PFSK-1 (cell line): ENCODE measurements at regions not wholly inside any gene's neighbourhood (a gene's known extent, or its start where the extent isn't known, plus 50 kb on each side); places are given as distances from the start of the nearest gene placed in this dataset.

Experiments
- POLR2AphosphoS5 ChIP-seq: IDR thresholded peaks from 2 replicates; pipeline ENCODE4 v1.6.1; 2012; ENCODE audit warnings: low read depth, mild to moderate bottlenecking, control low read depth, low read length, moderate library complexity
- SIN3A ChIP-seq: IDR thresholded peaks from 2 replicates; pipeline ENCODE4 v1.6.1; 2012; ENCODE audit warnings: mild to moderate bottlenecking, low read length, moderate library complexity, borderline replicate concordance; ENCODE audit not compliant: insufficient read depth
- TAF1 ChIP-seq: IDR thresholded peaks from 2 replicates; pipeline ENCODE4 v1.6.1; 2012; ENCODE audit warnings: low read length, control low read depth, borderline replicate concordance; ENCODE audit not compliant: insufficient read depth
- TF ChIP-seq, protein P1 (sequence below), 2 experiments: IDR thresholded peaks; 2 replicates each; pipeline versions ENCODE4 v1.6.1 to v1.8.0; 2011 to 2012; ENCODE audit warnings: low read depth in 2 of 2, low read length in 2 of 2, control low read depth in 1 of 2, inconsistent platforms in 1 of 2, mild to moderate bottlenecking in 1 of 2, moderate library complexity in 1 of 2; ENCODE audit not compliant: insufficient read depth in 1 of 2

DNA sequence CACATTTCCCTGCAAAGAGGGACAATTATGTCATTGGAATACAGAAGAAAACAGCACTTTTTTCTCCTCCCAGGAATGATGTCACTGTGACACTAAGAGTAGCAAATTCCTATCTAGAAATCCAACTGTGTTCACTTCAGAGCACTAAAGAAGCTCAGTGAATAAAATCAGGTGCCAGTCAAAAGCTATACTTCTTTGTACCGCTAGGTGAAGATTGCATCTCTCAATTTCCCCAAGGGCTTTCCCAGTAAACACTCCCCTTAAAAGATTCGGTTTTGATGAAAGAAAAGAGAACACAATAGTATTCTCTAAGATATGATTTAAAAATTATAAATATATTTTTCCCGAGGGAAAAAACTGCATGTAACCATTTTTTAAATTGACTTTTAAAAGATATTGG lies 104.7 kb upstream of the MID1 start:
- no peak for TF ChIP-seq SIN3A
- TF ChIP-seq TAF1, result no peak
- no peak for TF ChIP-seq POLR2AphosphoS5
- TF ChIP-seq, protein P1, sequence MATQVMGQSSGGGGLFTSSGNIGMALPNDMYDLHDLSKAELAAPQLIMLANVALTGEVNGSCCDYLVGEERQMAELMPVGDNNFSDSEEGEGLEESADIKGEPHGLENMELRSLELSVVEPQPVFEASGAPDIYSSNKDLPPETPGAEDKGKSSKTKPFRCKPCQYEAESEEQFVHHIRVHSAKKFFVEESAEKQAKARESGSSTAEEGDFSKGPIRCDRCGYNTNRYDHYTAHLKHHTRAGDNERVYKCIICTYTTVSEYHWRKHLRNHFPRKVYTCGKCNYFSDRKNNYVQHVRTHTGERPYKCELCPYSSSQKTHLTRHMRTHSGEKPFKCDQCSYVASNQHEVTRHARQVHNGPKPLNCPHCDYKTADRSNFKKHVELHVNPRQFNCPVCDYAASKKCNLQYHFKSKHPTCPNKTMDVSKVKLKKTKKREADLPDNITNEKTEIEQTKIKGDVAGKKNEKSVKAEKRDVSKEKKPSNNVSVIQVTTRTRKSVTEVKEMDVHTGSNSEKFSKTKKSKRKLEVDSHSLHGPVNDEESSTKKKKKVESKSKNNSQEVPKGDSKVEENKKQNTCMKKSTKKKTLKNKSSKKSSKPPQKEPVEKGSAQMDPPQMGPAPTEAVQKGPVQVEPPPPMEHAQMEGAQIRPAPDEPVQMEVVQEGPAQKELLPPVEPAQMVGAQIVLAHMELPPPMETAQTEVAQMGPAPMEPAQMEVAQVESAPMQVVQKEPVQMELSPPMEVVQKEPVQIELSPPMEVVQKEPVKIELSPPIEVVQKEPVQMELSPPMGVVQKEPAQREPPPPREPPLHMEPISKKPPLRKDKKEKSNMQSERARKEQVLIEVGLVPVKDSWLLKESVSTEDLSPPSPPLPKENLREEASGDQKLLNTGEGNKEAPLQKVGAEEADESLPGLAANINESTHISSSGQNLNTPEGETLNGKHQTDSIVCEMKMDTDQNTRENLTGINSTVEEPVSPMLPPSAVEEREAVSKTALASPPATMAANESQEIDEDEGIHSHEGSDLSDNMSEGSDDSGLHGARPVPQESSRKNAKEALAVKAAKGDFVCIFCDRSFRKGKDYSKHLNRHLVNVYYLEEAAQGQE (IDR thresholded peaks at IDR 0.05; ENCODE audit: insufficient read depth in 1 of 2, low read depth in 2 of 2, low read length in 2 of 2), result no peak
